ENCODE measurements at regions not wholly inside any gene's neighbourhood (a gene's known extent, or its start where the extent isn't known, plus 50 kb on each side); places are given as distances from the start of the nearest gene placed in this dataset.
A peak's percentile ranks its signal among the peaks of the same experiment; 100 is the strongest.

- Mint-ChIP-seq H3K4me1 (peaks cover 8% of the 10 kb centered on the region), H3K27me3 (ENCODE audit: insufficient read depth, low read depth) (no peaks in the 10 kb centered on the region), H3K36me3 (no peaks in the 10 kb centered on the region), H3K9me3 (no peaks in the 10 kb centered on the region), H3K27ac (no peak overlapping the region), H3K4me3 (no peak overlapping the region)
- no peak for DNase-seq (ENCODE audit: low spot score)
- H3F3A ChIP-seq (ENCODE audit: low read depth), result no peaks in the 10 kb centered on the region
- TF ChIP-seq EZH2phosphoT487 (IDR thresholded peaks at IDR 0.05) (no peak), EZH2 (IDR thresholded peaks at IDR 0.05) (no peak)
- TF ChIP-seq, protein P1, sequence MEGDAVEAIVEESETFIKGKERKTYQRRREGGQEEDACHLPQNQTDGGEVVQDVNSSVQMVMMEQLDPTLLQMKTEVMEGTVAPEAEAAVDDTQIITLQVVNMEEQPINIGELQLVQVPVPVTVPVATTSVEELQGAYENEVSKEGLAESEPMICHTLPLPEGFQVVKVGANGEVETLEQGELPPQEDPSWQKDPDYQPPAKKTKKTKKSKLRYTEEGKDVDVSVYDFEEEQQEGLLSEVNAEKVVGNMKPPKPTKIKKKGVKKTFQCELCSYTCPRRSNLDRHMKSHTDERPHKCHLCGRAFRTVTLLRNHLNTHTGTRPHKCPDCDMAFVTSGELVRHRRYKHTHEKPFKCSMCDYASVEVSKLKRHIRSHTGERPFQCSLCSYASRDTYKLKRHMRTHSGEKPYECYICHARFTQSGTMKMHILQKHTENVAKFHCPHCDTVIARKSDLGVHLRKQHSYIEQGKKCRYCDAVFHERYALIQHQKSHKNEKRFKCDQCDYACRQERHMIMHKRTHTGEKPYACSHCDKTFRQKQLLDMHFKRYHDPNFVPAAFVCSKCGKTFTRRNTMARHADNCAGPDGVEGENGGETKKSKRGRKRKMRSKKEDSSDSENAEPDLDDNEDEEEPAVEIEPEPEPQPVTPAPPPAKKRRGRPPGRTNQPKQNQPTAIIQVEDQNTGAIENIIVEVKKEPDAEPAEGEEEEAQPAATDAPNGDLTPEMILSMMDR (IDR thresholded peaks at IDR 0.05), result no peak
- H2AFZ ChIP-seq (replicated peaks), result no peak overlapping the region
- H3K4me3 ChIP-seq, result no peak overlapping the region
- H3K9ac ChIP-seq, result no peak overlapping the region
- H3K79me2 ChIP-seq (ENCODE audit: low read depth), result no peaks in the 10 kb centered on the region
- no peaks in the 10 kb centered on the region for H3K27me3 ChIP-seq
- H3K9me3 ChIP-seq (ENCODE audit: low read depth), result no peaks in the 10 kb centered on the region
- H3K4me1 ChIP-seq, result no peaks in the 10 kb centered on the region
- no peaks in the 10 kb centered on the region for H4K20me1 ChIP-seq (ENCODE audit: low read depth)
- no peaks in the 10 kb centered on the region for H3K36me3 ChIP-seq
- H3K27ac ChIP-seq, result no peak overlapping the region
- H3K4me2 ChIP-seq, result no peak overlapping the region
Measured at GRCh38 chr16:8138666-8139065, 451.6 kb downstream of the TMEM114 start.

GRCh38 chr16:8137606-8138005, 452.7 kb downstream of the TMEM114 start:
- H3K79me2 ChIP-seq (ENCODE audit: low read depth), result no peaks in the 10 kb centered on the region
- Mint-ChIP-seq H3K4me1 (peaks cover 8% of the 10 kb centered on the region), H3K27me3 (ENCODE audit: insufficient read depth, low read depth) (no peaks in the 10 kb centered on the region), H3K27ac (no peak overlapping the region), H3K9me3 (no peaks in the 10 kb centered on the region), H3K4me3 (no peak overlapping the region), H3K36me3 (no peaks in the 10 kb centered on the region)
- H2AFZ ChIP-seq (replicated peaks), result peak overlapping the region; percentile 51
- H3K9ac ChIP-seq, result no peak overlapping the region
- no peaks in the 10 kb centered on the region for H3F3A ChIP-seq (ENCODE audit: low read depth)
- no peaks in the 10 kb centered on the region for H3K36me3 ChIP-seq
- no peaks in the 10 kb centered on the region for H3K9me3 ChIP-seq (ENCODE audit: low read depth)
- no peak overlapping the region for H3K27ac ChIP-seq
- no peaks in the 10 kb centered on the region for H3K27me3 ChIP-seq
- no peak overlapping the region for H3K4me3 ChIP-seq
- TF ChIP-seq, protein P1 (IDR thresholded peaks at IDR 0.05), result no peak
- TF ChIP-seq EZH2phosphoT487 (IDR thresholded peaks at IDR 0.05) (no peak), EZH2 (IDR thresholded peaks at IDR 0.05) (no peak)
- H3K4me2 ChIP-seq, result no peak overlapping the region
- peak; percentile 4 for DNase-seq (ENCODE audit: low spot score)
- H4K20me1 ChIP-seq (ENCODE audit: low read depth), result no peaks in the 10 kb centered on the region
- H3K4me1 ChIP-seq, result no peaks in the 10 kb centered on the region

GRCh38 chr16:8130197-8130596, 460.1 kb downstream of the TMEM114 start:
- no peak overlapping the region for H3K4me3 ChIP-seq
- no peak overlapping the region for H2AFZ ChIP-seq (replicated peaks)
- Mint-ChIP-seq H3K4me3 (no peak overlapping the region), H3K27me3 (ENCODE audit: insufficient read depth, low read depth) (peaks cover under 1% of the 10 kb centered on the region), H3K4me1 (peaks cover 11% of the 10 kb centered on the region), H3K27ac (no peak overlapping the region), H3K36me3 (no peaks in the 10 kb centered on the region), H3K9me3 (peaks cover 3% of the 10 kb centered on the region)
- no peak overlapping the region for H3K27ac ChIP-seq
- H3K9me3 ChIP-seq (ENCODE audit: low read depth), result no peaks in the 10 kb centered on the region
- no peak for DNase-seq (ENCODE audit: low spot score)
- no peaks in the 10 kb centered on the region for H3K27me3 ChIP-seq
- H3K4me1 ChIP-seq, result no peaks in the 10 kb centered on the region
- H3K4me2 ChIP-seq, result no peak overlapping the region
- H4K20me1 ChIP-seq (ENCODE audit: low read depth), result no peaks in the 10 kb centered on the region
- TF ChIP-seq EZH2phosphoT487 (IDR thresholded peaks at IDR 0.05), result no peak
- TF ChIP-seq EZH2 (IDR thresholded peaks at IDR 0.05), result no peak
- TF ChIP-seq, protein P1 (IDR thresholded peaks at IDR 0.05), result no peak
- no peaks in the 10 kb centered on the region for H3K79me2 ChIP-seq (ENCODE audit: low read depth)
- no peaks in the 10 kb centered on the region for H3K36me3 ChIP-seq
- H3K9ac ChIP-seq, result no peak overlapping the region
- H3F3A ChIP-seq (ENCODE audit: low read depth), result no peaks in the 10 kb centered on the region

Data from neural progenitor cell (in vitro differentiated cells).